Right lobe of liver (tissue), 4 donors: ENCODE measurements at regions not wholly inside any gene's neighbourhood (a gene's known extent, or its start where the extent isn't known, plus 50 kb on each side); places are given as distances from the start of the nearest gene placed in this dataset.

ENCODE experiments used
- CTCF ChIP-seq, 4 donors: fragments of 200-600 bp in 3 of 4; fragments of 450-650 bp in 1 of 4; IDR thresholded peaks; one replicate each; pipeline versions ENCODE4 v1.5.1 to v1.8.0; 2016 to 2022; ENCODE audit warnings: antibody characterized with exemption in 4 of 4, mild to moderate bottlenecking in 2 of 4
- POLR2A ChIP-seq: fragments of 450-650 bp; IDR thresholded peaks from one replicate; pipeline ENCODE4 v1.6.1; 2017; ENCODE audit warnings: antibody characterized with exemption, mild to moderate bottlenecking
- donor health status: DM: no; HTN: no; CAD: no.
- donor health status: DM: no; HTN: no; CAD: no.
- donor health status: DM: no; HTN: yes; CAD: no.

GRCh38 chr1:159652506-159652905 lies 61.9 kb downstream of the CRP start:
- TF ChIP-seq CTCF (IDR thresholded peaks at IDR 0.05), result no peak
- no peak for TF ChIP-seq POLR2A
